HK-2 (cell line): ENCODE measurements at regions not wholly inside any gene's neighbourhood (a gene's known extent, or its start where the extent isn't known, plus 50 kb on each side); places are given as distances from the start of the nearest gene placed in this dataset.

Experiments used
- DNase-seq: peaks from one replicate; pipeline ENCODE4 v3.0.0-alpha.2; 2018; ENCODE audit not compliant: unreplicated experiment

- no peak for DNase-seq
These were observed 75.8 kb downstream of the DAD1 start for GRCh38 chr14:22513066-22513812.

- DNase-seq: no peak
These were observed 76.8 kb downstream of the DAD1 start for GRCh38 chr14:22512106-22512814.

- DNase-seq: no peak
These were observed 78.4 kb downstream of the DAD1 start for GRCh38 chr14:22510527-22511110.

GRCh38 chr14:22509751-22510300 lies 79.2 kb downstream of the DAD1 start:
- no peak for DNase-seq

- no peak for DNase-seq
These were observed 79.9 kb downstream of the DAD1 start for GRCh38 chr14:22509036-22509709.

- DNase-seq: no peak
These were observed 80.4 kb downstream of the DAD1 start for GRCh38 chr14:22508662-22509035.

GRCh38 chr14:22508150-22508457 lies 80.9 kb downstream of the DAD1 start:
- DNase-seq: no peak

- DNase-seq: no peak
These were observed 82.2 kb downstream of the DAD1 start for GRCh38 chr14:22506778-22507351.

GRCh38 chr14:22506378-22506710 lies 82.7 kb downstream of the DAD1 start:
- DNase-seq: no peak

- no peak for DNase-seq
These were observed 83.2 kb downstream of the DAD1 start for GRCh38 chr14:22505697-22506377.

- DNase-seq: no peak
These were observed 83.7 kb downstream of the DAD1 start for GRCh38 chr14:22505309-22505696.

- no peak for DNase-seq
These were observed 86.5 kb downstream of the DAD1 start for GRCh38 chr14:22502551-22502950.

GRCh38 chr14:22502007-22502406 lies 87.0 kb downstream of the DAD1 start:
- no peak for DNase-seq

GRCh38 chr14:22500954-22501726 lies 87.9 kb downstream of the DAD1 start:
- no peak for DNase-seq

GRCh38 chr14:22500525-22500924 lies 88.5 kb downstream of the DAD1 start:
- no peak for DNase-seq

- DNase-seq: no peak
These were observed 91.3 kb downstream of the DAD1 start for GRCh38 chr14:22497671-22498093.

GRCh38 chr14:22497144-22497423 lies 91.9 kb downstream of the DAD1 start:
- DNase-seq: no peak

GRCh38 chr14:22494486-22495135 lies 94.4 kb downstream of the DAD1 start:
- DNase-seq: no peak

- no peak for DNase-seq
These were observed 95.3 kb downstream of the DAD1 start for GRCh38 chr14:22493753-22494152.
